ENCODE measurements at regions not wholly inside any gene's neighbourhood (a gene's known extent, or its start where the extent isn't known, plus 50 kb on each side); places are given as distances from the start of the nearest gene placed in this dataset.

GRCh38 chr6:28729501-28730402, 194.0 kb downstream of the TRIM27 start:
- Histone ChIP-seq H3K4me3 (ENCODE audit: low read length) (peak overlapping the region; percentile 94), H3K27me3 (replicated peaks; ENCODE audit: control insufficient read depth, insufficient read depth, low read length) (peaks cover 35% of the 10 kb centered on the region), H3K9ac (ENCODE audit: low read length) (no peak overlapping the region), H3K36me3 (ENCODE audit: control insufficient read depth, insufficient read depth, low read length, severe bottlenecking) (no peaks in the 10 kb centered on the region), H3K9me3 (ENCODE audit: control insufficient read depth, low read length) (peaks cover 2% of the 10 kb centered on the region), H3K4me1 (ENCODE audit: control insufficient read depth, insufficient read depth, low read length) (peaks cover 5% of the 10 kb centered on the region)
- peak; percentile 1 for DNase-seq (ENCODE audit: low read depth)

- peaks cover 5% of the 10 kb centered on the region for H3K4me1 ChIP-seq (ENCODE audit: control insufficient read depth, insufficient read depth, low read length)
- no peak overlapping the region for H3K4me3 ChIP-seq (ENCODE audit: low read length)
- peaks cover 2% of the 10 kb centered on the region for H3K9me3 ChIP-seq (ENCODE audit: control insufficient read depth, low read length)
- no peaks in the 10 kb centered on the region for H3K36me3 ChIP-seq (ENCODE audit: control insufficient read depth, insufficient read depth, low read length, severe bottlenecking)
- DNase-seq (ENCODE audit: low read depth) = no peak
- H3K27me3 ChIP-seq (replicated peaks; ENCODE audit: control insufficient read depth, insufficient read depth, low read length) = peaks cover 49% of the 10 kb centered on the region
- H3K9ac ChIP-seq (ENCODE audit: low read length) = no peak overlapping the region
Measured at GRCh38 chr6:28732052-28732451, 191.7 kb downstream of the TRIM27 start.

- Histone ChIP-seq H3K27me3 (replicated peaks; ENCODE audit: control insufficient read depth, insufficient read depth, low read length) (peaks cover 68% of the 10 kb centered on the region), H3K4me3 (ENCODE audit: low read length) (peak overlapping the region; percentile 47), H3K9me3 (ENCODE audit: control insufficient read depth, low read length) (peaks cover 6% of the 10 kb centered on the region), H3K4me1 (ENCODE audit: control insufficient read depth, insufficient read depth, low read length) (no peaks in the 10 kb centered on the region), H3K36me3 (ENCODE audit: control insufficient read depth, insufficient read depth, low read length, severe bottlenecking) (no peaks in the 10 kb centered on the region), H3K9ac (ENCODE audit: low read length) (no peak overlapping the region)
- DNase-seq (ENCODE audit: low read depth) = peak; percentile 44
Measured at GRCh38 chr6:28734443-28734959, 189.3 kb downstream of the TRIM27 start.

- Histone ChIP-seq H3K9me3 (ENCODE audit: control insufficient read depth, low read length) (peaks cover 6% of the 10 kb centered on the region), H3K9ac (ENCODE audit: low read length) (no peak overlapping the region), H3K4me1 (ENCODE audit: control insufficient read depth, insufficient read depth, low read length) (no peaks in the 10 kb centered on the region), H3K36me3 (ENCODE audit: control insufficient read depth, insufficient read depth, low read length, severe bottlenecking) (no peaks in the 10 kb centered on the region), H3K27me3 (replicated peaks; ENCODE audit: control insufficient read depth, insufficient read depth, low read length) (peaks cover 62% of the 10 kb centered on the region), H3K4me3 (ENCODE audit: low read length) (no peak overlapping the region)
- no peak for DNase-seq (ENCODE audit: low read depth)
Measured at GRCh38 chr6:28736121-28736520, 187.7 kb downstream of the TRIM27 start.

GRCh38 chr6:28737750-28738395, 185.9 kb downstream of the TRIM27 start:
- Histone ChIP-seq H3K4me3 (ENCODE audit: low read length) (no peak overlapping the region), H3K27me3 (replicated peaks; ENCODE audit: control insufficient read depth, insufficient read depth, low read length) (peaks cover 50% of the 10 kb centered on the region), H3K4me1 (ENCODE audit: control insufficient read depth, insufficient read depth, low read length) (no peaks in the 10 kb centered on the region), H3K36me3 (ENCODE audit: control insufficient read depth, insufficient read depth, low read length, severe bottlenecking) (no peaks in the 10 kb centered on the region), H3K9me3 (ENCODE audit: control insufficient read depth, low read length) (peaks cover 6% of the 10 kb centered on the region), H3K9ac (ENCODE audit: low read length) (no peak overlapping the region)
- no peak for DNase-seq (ENCODE audit: low read depth)

- Histone ChIP-seq H3K9ac (ENCODE audit: low read length) (no peak overlapping the region), H3K36me3 (ENCODE audit: control insufficient read depth, insufficient read depth, low read length, severe bottlenecking) (no peaks in the 10 kb centered on the region), H3K9me3 (ENCODE audit: control insufficient read depth, low read length) (peaks cover 6% of the 10 kb centered on the region), H3K4me3 (ENCODE audit: low read length) (no peak overlapping the region), H3K4me1 (ENCODE audit: control insufficient read depth, insufficient read depth, low read length) (no peaks in the 10 kb centered on the region), H3K27me3 (replicated peaks; ENCODE audit: control insufficient read depth, insufficient read depth, low read length) (peaks cover 45% of the 10 kb centered on the region)
- DNase-seq (ENCODE audit: low read depth) = no peak
Measured at GRCh38 chr6:28738396-28738765, 185.4 kb downstream of the TRIM27 start.

GRCh38 chr6:28741363-28741762, 182.4 kb downstream of the TRIM27 start:
- Histone ChIP-seq H3K36me3 (ENCODE audit: control insufficient read depth, insufficient read depth, low read length, severe bottlenecking) (no peaks in the 10 kb centered on the region), H3K27me3 (replicated peaks; ENCODE audit: control insufficient read depth, insufficient read depth, low read length) (peaks cover 23% of the 10 kb centered on the region), H3K9ac (ENCODE audit: low read length) (no peak overlapping the region)

GRCh38 chr6:28742668-28743270, 181.0 kb downstream of the TRIM27 start:
- no peak overlapping the region for H3K4me3 ChIP-seq (ENCODE audit: low read length)
- peaks cover 3% of the 10 kb centered on the region for H3K9me3 ChIP-seq (ENCODE audit: control insufficient read depth, low read length)
- H3K27me3 ChIP-seq (replicated peaks; ENCODE audit: control insufficient read depth, insufficient read depth, low read length) = peaks cover 13% of the 10 kb centered on the region
- peak; percentile 48 for DNase-seq (ENCODE audit: low read depth)
- no peaks in the 10 kb centered on the region for H3K4me1 ChIP-seq (ENCODE audit: control insufficient read depth, insufficient read depth, low read length)
- H3K9ac ChIP-seq (ENCODE audit: low read length) = no peak overlapping the region
- no peaks in the 10 kb centered on the region for H3K36me3 ChIP-seq (ENCODE audit: control insufficient read depth, insufficient read depth, low read length, severe bottlenecking)

More at GRCh38 chr6:28741363-28741762, 182.4 kb downstream of the TRIM27 start:
- Histone ChIP-seq H3K9me3 (ENCODE audit: control insufficient read depth, low read length) (peaks cover 4% of the 10 kb centered on the region), H3K4me3 (ENCODE audit: low read length) (no peak overlapping the region), H3K4me1 (ENCODE audit: control insufficient read depth, insufficient read depth, low read length) (no peaks in the 10 kb centered on the region)
- no peak for DNase-seq (ENCODE audit: low read depth)

GRCh38 chr6:28743271-28743789, 180.5 kb downstream of the TRIM27 start:
- H3K4me1 ChIP-seq (ENCODE audit: control insufficient read depth, insufficient read depth, low read length) = no peaks in the 10 kb centered on the region
- no peak overlapping the region for H3K4me3 ChIP-seq (ENCODE audit: low read length)

GRCh38 chr6:28747083-28747630, 176.6 kb downstream of the TRIM27 start:
- no peaks in the 10 kb centered on the region for H3K27me3 ChIP-seq (replicated peaks; ENCODE audit: control insufficient read depth, insufficient read depth, low read length)
- H3K36me3 ChIP-seq (ENCODE audit: control insufficient read depth, insufficient read depth, low read length, severe bottlenecking) = no peaks in the 10 kb centered on the region
- no peak overlapping the region for H3K9ac ChIP-seq (ENCODE audit: low read length)
- peak; percentile 16 for DNase-seq (ENCODE audit: low read depth)
- no peaks in the 10 kb centered on the region for H3K4me1 ChIP-seq (ENCODE audit: control insufficient read depth, insufficient read depth, low read length)
- H3K9me3 ChIP-seq (ENCODE audit: control insufficient read depth, low read length) = no peaks in the 10 kb centered on the region
- no peak overlapping the region for H3K4me3 ChIP-seq (ENCODE audit: low read length)

More at GRCh38 chr6:28743271-28743789, 180.5 kb downstream of the TRIM27 start:
- Histone ChIP-seq H3K27me3 (replicated peaks; ENCODE audit: control insufficient read depth, insufficient read depth, low read length) (peaks cover 8% of the 10 kb centered on the region), H3K36me3 (ENCODE audit: control insufficient read depth, insufficient read depth, low read length, severe bottlenecking) (no peaks in the 10 kb centered on the region), H3K9ac (ENCODE audit: low read length) (no peak overlapping the region), H3K9me3 (ENCODE audit: control insufficient read depth, low read length) (no peaks in the 10 kb centered on the region)
- DNase-seq (ENCODE audit: low read depth) = no peak

Measured in adipocyte (in vitro differentiated cells).